Gastroesophageal sphincter (tissue), 4 donors: ENCODE measurements at regions not wholly inside any gene's neighbourhood (a gene's known extent, or its start where the extent isn't known, plus 50 kb on each side); places are given as distances from the start of the nearest gene placed in this dataset.

Source experiments
- ATAC-seq: fragments of 150-250 bp; one replicate; pipeline ENCODE4 v1.9.1; 2016; ENCODE audit warnings: mild to moderate bottlenecking, moderate library complexity
- H3K27ac ChIP-seq, 4 donors: fragments of 200-600 bp; sonication (generic) in 3 of 4; 1 replicate in 3 of 4; 2 replicates in 1 of 4; pipeline ENCODE4 v1.5.1; 2016 to 2019
- H3K27me3 ChIP-seq: fragments of 200-600 bp; sonication (generic); one replicate; pipeline ENCODE4 v1.5.1; 2019
- H3K36me3 ChIP-seq, 2 donors: fragments of 200-600 bp; sonication (generic); one replicate each; pipeline ENCODE4 v1.5.1; 2019; ENCODE audit warnings: control low read depth in 1 of 2
- H3K4me1 ChIP-seq, 3 donors: fragments of 200-600 bp; sonication (generic); 1 replicate in 2 of 3; 2 replicates in 1 of 3; pipeline ENCODE4 v1.5.1; 2016 to 2019; ENCODE audit warnings: control low read depth in 2 of 3
- H3K4me3 ChIP-seq, 2 donors: fragments of 200-600 bp; sonication (generic); one replicate each; pipeline ENCODE4 v1.5.1; 2019; ENCODE audit warnings: mild to moderate bottlenecking in 1 of 2, moderate library complexity in 1 of 2
- H3K9me3 ChIP-seq, 3 donors: fragments of 200-600 bp; sonication (generic); one replicate each; pipeline ENCODE4 v1.5.1; 2017 to 2019; ENCODE audit warnings: control low read depth in 2 of 3
- EP300 ChIP-seq: sonication (generic); formaldehyde crosslinking; IDR thresholded peaks from one replicate; pipeline ENCODE4 v1.6.1; 2017; ENCODE audit warnings: antibody characterized with exemption, mild to moderate bottlenecking
- POLR2A ChIP-seq, 2 donors: fragments of 450-650 bp; IDR thresholded peaks; one replicate each; pipeline ENCODE4 v1.6.1; 2017; ENCODE audit warnings: antibody characterized with exemption in 2 of 2, mild to moderate bottlenecking in 2 of 2, moderate library complexity in 1 of 2
- POLR2AphosphoS5 ChIP-seq: sonication (generic); formaldehyde crosslinking; IDR thresholded peaks from one replicate; pipeline ENCODE4 v1.6.1; 2017; ENCODE audit warnings: antibody characterized with exemption
- WGBS, 2 donors: methylation state at CpG; one replicate each; pipeline ENCODE4 v1.1.5; 2018; ENCODE audit warnings: low coverage in 1 of 2; 5-methylcytosine and 5-hydroxymethylcytosine counted together
- TF ChIP-seq, protein P1 (sequence below), 4 experiments: fragments of 200-600 bp in 2 of 4; fragments of 450-650 bp in 2 of 4; sonication (generic) in 1 of 4; IDR thresholded peaks; one replicate each; pipeline ENCODE4 v1.5.1; 2017 to 2019; ENCODE audit warnings: antibody characterized with exemption in 4 of 4, mild to moderate bottlenecking in 2 of 4, moderate library complexity in 2 of 4

DNA sequence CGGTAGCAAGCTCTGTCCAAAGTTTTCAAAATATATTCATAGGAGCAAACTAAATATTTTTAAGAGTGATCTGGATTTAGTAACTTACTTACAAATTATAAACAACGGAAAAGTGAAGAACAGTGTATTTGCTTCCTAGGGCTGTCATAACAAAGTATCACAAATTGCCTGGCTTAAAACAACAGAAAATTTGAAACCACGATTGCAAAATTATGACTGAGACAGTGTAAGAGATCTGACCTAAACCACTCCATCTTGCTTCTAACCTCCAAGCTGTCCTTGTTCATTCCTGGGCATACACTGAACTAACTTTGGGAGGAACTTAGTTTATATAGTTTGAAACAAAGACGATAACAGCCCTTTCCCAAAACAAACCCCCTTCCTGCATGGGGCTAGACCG lies 202.0 kb upstream of the CDH6 start:
- 18 to 20% methylated on average over 4 to 5 of the region's 5 CpGs for WGBS, 2 donors
- H3K4me3 ChIP-seq, result no peak overlapping the region
- no peaks in the 10 kb centered on the region for H3K36me3 ChIP-seq
- ATAC-seq, result no peak
- TF ChIP-seq POLR2A (IDR thresholded peaks at IDR 0.05) (no peak), EP300 (no peak), POLR2AphosphoS5 (no peak)
- TF ChIP-seq, protein P1, sequence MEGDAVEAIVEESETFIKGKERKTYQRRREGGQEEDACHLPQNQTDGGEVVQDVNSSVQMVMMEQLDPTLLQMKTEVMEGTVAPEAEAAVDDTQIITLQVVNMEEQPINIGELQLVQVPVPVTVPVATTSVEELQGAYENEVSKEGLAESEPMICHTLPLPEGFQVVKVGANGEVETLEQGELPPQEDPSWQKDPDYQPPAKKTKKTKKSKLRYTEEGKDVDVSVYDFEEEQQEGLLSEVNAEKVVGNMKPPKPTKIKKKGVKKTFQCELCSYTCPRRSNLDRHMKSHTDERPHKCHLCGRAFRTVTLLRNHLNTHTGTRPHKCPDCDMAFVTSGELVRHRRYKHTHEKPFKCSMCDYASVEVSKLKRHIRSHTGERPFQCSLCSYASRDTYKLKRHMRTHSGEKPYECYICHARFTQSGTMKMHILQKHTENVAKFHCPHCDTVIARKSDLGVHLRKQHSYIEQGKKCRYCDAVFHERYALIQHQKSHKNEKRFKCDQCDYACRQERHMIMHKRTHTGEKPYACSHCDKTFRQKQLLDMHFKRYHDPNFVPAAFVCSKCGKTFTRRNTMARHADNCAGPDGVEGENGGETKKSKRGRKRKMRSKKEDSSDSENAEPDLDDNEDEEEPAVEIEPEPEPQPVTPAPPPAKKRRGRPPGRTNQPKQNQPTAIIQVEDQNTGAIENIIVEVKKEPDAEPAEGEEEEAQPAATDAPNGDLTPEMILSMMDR (IDR thresholded peaks at IDR 0.05), result no peak
- H3K27me3 ChIP-seq, result no peaks in the 10 kb centered on the region
- no peaks in the 10 kb centered on the region for H3K9me3 ChIP-seq
- H3K27ac ChIP-seq, result peak overlapping the region in 1 of 4 donors; percentile 37
- H3K4me1 ChIP-seq, result peaks cover 0 to 4% (median 0%) of the 10 kb centered on the region in 3 donors

DNA sequence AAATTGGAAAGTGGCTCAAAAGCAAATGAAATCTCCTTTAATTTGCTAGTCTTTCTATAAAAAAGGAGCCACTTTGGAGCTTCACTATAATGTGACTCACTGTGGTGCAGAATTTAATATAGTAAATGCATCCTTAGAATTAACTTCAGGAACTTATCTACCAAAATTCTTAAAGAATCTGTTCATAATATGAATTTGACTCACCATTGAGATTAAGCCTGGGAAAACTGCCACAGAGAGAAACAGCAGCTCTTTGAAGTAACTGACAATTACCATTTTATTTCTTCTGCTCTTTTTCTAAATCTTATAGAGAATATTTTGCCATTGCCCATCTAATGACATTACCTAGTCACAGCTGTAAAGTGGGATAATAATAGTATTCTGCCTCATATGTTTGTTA lies 211.9 kb upstream of the CDH6 start:
- no peak for ATAC-seq
- no peaks in the 10 kb centered on the region for H3K27me3 ChIP-seq

DNA sequence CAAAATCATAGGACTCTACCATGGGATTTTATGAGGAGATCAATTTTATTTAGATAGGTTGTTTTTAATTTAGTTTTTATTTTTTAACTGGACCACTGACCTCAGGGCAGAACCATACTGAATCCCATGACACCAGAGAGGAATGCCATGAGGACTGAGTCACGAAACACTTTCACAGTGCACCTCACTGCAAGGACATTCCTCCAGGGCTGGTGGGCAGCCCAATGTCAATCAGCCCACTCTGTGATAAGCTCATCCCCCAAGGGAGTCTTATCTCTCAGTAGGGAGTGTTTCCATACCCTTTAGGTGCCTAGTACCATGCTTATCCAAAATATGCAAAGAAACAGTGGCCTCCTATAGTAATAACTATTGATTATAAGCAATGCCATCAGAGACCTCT lies 224.5 kb upstream of the CDH6 start:
- no peak for TF ChIP-seq POLR2AphosphoS5
- H3K27ac ChIP-seq, result no peak overlapping the region
- ATAC-seq, result no peak
- H3K9me3 ChIP-seq, result no peaks in the 10 kb centered on the region
- no peaks in the 10 kb centered on the region for H3K36me3 ChIP-seq
- H3K27me3 ChIP-seq, result no peaks in the 10 kb centered on the region
- no peak overlapping the region for H3K4me3 ChIP-seq
- WGBS, 2 donors, result 86 to 100% methylated on average over 1 of the region's 1 CpG
- no peaks in the 10 kb centered on the region for H3K4me1 ChIP-seq

More for the DNA sequence above, 211.9 kb upstream of the CDH6 start:
- TF ChIP-seq EP300, result no peak
- Histone ChIP-seq H3K36me3 (no peaks in the 10 kb centered on the region), H3K27ac (no peak overlapping the region), H3K4me1 (no peaks in the 10 kb centered on the region), H3K9me3 (no peaks in the 10 kb centered on the region), H3K4me3 (no peak overlapping the region)

DNA sequence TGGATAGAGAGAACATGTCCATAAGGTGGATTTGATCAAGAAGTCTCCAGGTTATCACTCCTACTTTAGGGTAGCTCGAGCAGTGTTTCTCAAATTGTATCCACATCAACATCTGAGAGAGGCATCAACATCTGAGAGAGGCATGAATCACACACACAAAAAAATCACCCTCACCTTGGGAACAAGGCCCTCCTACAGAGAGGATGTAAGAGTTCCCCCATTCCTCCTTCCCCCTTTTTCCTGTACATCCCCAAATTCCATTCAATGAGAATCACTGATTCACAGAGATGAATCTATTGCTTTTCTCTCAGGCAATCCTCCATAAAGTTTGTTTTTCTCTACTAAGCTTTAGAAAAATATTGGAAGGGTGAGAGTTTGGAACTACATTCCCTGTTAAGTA lies 233.4 kb upstream of the CDH6 start:
- no peaks in the 10 kb centered on the region for H3K36me3 ChIP-seq
- WGBS, 2 donors, result 89% methylated on average over 1 of the region's 1 CpG; no CpG with 5 or more reads in 1 of the 2 donors
- no peaks in the 10 kb centered on the region for H3K27me3 ChIP-seq
- H3K9me3 ChIP-seq, result no peaks in the 10 kb centered on the region
- H3K27ac ChIP-seq, result no peak overlapping the region
- ATAC-seq, result no peak
- H3K4me3 ChIP-seq, result no peak overlapping the region
- no peak for TF ChIP-seq POLR2A (IDR thresholded peaks at IDR 0.05)
- TF ChIP-seq, protein P1 (IDR thresholded peaks at IDR 0.05), result no peak
- TF ChIP-seq POLR2AphosphoS5, result no peak
- no peak for TF ChIP-seq EP300
- no peaks in the 10 kb centered on the region for H3K4me1 ChIP-seq

DNA sequence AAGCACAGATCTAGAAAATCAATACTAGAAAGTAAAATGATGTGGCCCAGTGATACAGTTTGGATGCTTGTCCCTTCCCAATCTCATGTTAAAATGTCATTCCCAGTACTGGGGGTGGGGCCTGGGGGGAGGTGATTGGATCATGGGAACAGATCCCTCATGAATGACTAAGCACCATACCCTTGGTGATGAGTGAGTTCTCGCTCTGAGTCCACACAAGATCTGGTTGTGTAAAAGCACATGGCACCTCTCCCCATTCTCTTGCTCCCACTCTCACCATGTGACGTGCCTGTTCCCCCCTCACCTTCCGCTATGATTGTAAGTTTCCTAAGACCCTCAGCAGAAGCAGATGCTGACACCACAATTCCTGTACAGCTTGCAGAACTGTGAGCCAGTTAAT lies 234.2 kb upstream of the CDH6 start:
- Histone ChIP-seq H3K4me1 (no peaks in the 10 kb centered on the region), H3K27me3 (no peaks in the 10 kb centered on the region), H3K27ac (no peak overlapping the region), H3K9me3 (peaks cover 0 to 6% (median 0%) of the 10 kb centered on the region in 3 donors), H3K36me3 (no peaks in the 10 kb centered on the region), H3K4me3 (no peak overlapping the region)
- TF ChIP-seq, protein P1 (IDR thresholded peaks at IDR 0.05), result no peak
- TF ChIP-seq EP300 (no peak), POLR2AphosphoS5 (no peak), POLR2A (IDR thresholded peaks at IDR 0.05) (no peak)
- no peak for ATAC-seq
- WGBS, 2 donors, result 89% methylated on average over 3 of the region's 3 CpGs; no CpG with 5 or more reads in 1 of the 2 donors

DNA sequence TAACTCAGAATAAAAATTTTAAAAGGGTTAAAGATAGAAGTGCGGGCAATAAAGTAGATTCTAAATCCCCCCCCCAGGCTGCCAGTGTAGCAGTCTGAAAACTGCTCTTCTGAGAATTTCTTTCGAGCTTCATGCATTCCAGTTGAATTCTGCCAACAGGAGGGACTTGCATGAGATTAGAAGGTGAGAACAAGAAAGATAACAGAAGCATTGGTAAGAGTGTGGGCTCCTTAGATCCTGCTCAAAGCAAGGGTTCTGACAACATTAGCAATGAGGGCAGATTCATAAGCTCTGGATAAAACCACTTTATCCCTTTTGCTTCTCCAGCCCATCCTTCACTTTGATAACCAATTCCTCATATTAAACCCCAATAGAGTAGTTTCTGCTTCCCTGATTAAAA lies 235.9 kb upstream of the CDH6 start:
- no peak for TF ChIP-seq POLR2A (IDR thresholded peaks at IDR 0.05)
- TF ChIP-seq, protein P1 (IDR thresholded peaks at IDR 0.05), result no peak
- H3K9me3 ChIP-seq, result peaks cover 0 to 8% (median 0%) of the 10 kb centered on the region in 3 donors
- H3K27me3 ChIP-seq, result no peaks in the 10 kb centered on the region
- no peaks in the 10 kb centered on the region for H3K36me3 ChIP-seq
- no peak for ATAC-seq
- no peak overlapping the region for H3K27ac ChIP-seq
- WGBS, 2 donors, result 54 to 56% methylated on average over 2 of the region's 2 CpGs
- no peaks in the 10 kb centered on the region for H3K4me1 ChIP-seq
- no peak overlapping the region for H3K4me3 ChIP-seq
